ENCODE measurements at regions not wholly inside any gene's neighbourhood (a gene's known extent, or its start where the extent isn't known, plus 50 kb on each side); places are given as distances from the start of the nearest gene placed in this dataset.

- intact Hi-C loops (cut with micrococcal nuclease) (no loop called here), in situ Hi-C loops (cut with MboI) (no loop called here)
- H3K27me3 ChIP-seq (ENCODE audit: control insufficient read depth in 2 of 2, insufficient read depth in 2 of 2, low read length in 2 of 2): no peaks in the 10 kb centered on the region
- no peaks in the 10 kb centered on the region for H3K9me3 ChIP-seq (replicated peaks; ENCODE audit: control insufficient read depth, insufficient read depth, low read depth, low read length)
- ATAC-seq: no peak
- no peaks in the 10 kb centered on the region for H3K79me2 ChIP-seq (ENCODE audit: control insufficient read depth, insufficient read depth, low read length)
- POLR2A ChIA-PET: no interaction called here
- TF ChIP-seq ZC3H4 (CRISPR knock-in tag; IDR thresholded peaks at IDR 0.05; ENCODE audit: borderline replicate concordance) (no peak), ZBTB40 (IDR thresholded peaks at IDR 0.05) (peak; percentile 79), ZBTB40 (CRISPR knock-in tag; IDR thresholded peaks at IDR 0.05) (no peak), NFATC3 (IDR thresholded peaks at IDR 0.05) (no peak), SNAPC5 (CRISPR knock-in tag; IDR thresholded peaks at IDR 0.05) (no peak)
- H3K4me2 ChIP-seq (ENCODE audit: insufficient read depth, low read length): no peak overlapping the region
- CTCF ChIA-PET (ENCODE audit: low intra/inter-chr PET ratio): no interaction called here
- no peak for DNase-seq (ENCODE audit: extremely low read depth in 1 of 4, low spot score in 3 of 4)
- no TSS peak for BruUV-seq (replicated peaks)
- WGBS (ENCODE audit: insufficient coverage, low coverage, missing lambda C conversion rate): 2% methylated on average over 3 of the region's 3 CpGs
- H3K4me1 ChIP-seq (replicated peaks in 1 of 2; ENCODE audit: control insufficient read depth in 2 of 2, insufficient read depth in 2 of 2, low read length in 2 of 2): no peaks in the 10 kb centered on the region
- H4K20me1 ChIP-seq (replicated peaks; ENCODE audit: control insufficient read depth, insufficient read depth, low read length): no peaks in the 10 kb centered on the region
- H3K27ac ChIP-seq (ENCODE audit: extremely low read depth, low read depth, low read length): no peak overlapping the region
- no peak overlapping the region for H3K9ac ChIP-seq (ENCODE audit: insufficient read depth in 1 of 2, low read depth in 2 of 2, low read length in 2 of 2)
- H3K36me3 ChIP-seq (ENCODE audit: control insufficient read depth, insufficient read depth, low read length): no peaks in the 10 kb centered on the region
- no peak overlapping the region for H2AFZ ChIP-seq (ENCODE audit: low read depth, low read length)
- no peak overlapping the region for H3K4me3 ChIP-seq
- H3K9me1 ChIP-seq (ENCODE audit: control insufficient read depth, insufficient read depth, low read length): no peaks in the 10 kb centered on the region
- no peak for FAIRE-seq
These were observed 73.4 kb downstream of the NTMT2 start for GRCh38 chr1:170219163-170219562.
